ENCODE measurements at regions not wholly inside any gene's neighbourhood (a gene's known extent, or its start where the extent isn't known, plus 50 kb on each side); places are given as distances from the start of the nearest gene placed in this dataset.
"Not testable (repeated sequence)": the region's sequence is repeated elsewhere in the genome, so short reads cannot be mapped to it uniquely, and the experiment has no call there.

DNA sequence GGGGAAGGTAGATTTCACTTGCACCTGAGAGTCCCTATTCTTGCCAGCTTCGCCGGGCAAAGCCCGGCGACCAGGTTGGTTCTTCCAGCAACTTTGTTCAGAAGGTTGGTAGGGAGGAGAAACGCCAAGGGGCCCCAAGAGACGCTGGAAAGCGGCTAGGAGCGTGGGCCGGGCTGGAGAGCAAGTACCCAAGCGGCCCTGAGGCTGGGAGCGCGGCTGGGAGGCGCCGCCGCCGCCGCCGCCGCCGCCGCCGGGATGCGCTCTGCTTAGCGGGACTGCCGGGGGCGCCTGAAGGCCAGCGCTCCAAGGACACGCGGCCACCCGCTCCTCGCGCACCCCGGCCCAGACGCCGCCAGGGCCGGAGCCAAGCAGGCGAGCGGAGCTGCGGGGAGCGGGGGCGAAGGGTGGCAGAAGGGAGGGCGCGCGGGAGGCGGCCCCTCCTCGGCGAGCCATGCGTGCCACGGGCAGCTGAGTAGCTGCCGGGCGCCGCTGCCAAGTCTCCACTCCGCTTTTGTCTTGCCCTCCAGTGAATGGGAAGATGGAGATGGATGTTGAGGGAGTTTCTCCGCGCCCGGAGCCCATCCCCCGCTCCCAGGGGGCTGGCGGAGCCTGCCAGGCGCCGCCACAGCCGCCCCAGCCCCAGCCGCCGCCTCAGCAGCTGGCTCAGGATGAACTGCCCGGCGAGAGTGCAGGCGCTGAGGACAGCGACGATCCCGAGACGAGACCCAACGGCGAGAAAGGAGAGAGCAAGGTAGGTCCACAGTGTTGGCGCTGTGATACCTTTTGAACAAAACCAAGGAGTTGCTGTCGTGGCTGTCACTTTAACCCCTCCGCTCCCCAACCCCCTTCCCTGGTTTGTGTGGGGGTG is 227.4 kb upstream of the AZI2 start:
- DNase-seq, result no peak

DNA sequence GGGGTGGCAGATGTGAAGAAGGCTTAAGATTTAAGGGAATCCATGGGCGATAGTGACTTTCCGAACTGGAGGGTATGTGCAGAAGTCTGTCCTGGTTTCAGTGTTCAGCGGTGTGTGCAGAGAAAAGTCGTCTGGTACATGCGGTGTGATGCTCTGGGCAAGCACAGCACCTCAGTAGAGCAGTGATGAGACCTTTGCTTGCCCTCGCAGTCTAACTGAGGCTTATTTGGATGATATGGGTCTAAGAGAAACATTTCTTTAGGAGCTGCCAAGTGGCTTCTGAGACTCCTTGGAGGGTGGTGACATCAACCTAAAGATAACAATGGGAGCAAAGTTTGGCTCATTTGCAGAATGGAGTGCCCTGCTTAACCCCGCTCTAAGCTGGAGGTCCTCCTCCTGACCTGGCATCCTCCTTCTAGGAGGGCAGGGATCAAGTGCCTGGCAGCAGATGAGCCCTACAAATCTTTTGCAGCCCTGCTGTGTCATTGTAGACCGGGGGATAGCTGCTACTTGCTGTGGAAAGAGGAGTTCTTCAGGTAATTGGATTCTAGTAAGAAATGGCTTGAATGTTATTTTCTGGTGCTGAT is 228.1 kb upstream of the AZI2 start:
- DNase-seq, result no peak

DNA sequence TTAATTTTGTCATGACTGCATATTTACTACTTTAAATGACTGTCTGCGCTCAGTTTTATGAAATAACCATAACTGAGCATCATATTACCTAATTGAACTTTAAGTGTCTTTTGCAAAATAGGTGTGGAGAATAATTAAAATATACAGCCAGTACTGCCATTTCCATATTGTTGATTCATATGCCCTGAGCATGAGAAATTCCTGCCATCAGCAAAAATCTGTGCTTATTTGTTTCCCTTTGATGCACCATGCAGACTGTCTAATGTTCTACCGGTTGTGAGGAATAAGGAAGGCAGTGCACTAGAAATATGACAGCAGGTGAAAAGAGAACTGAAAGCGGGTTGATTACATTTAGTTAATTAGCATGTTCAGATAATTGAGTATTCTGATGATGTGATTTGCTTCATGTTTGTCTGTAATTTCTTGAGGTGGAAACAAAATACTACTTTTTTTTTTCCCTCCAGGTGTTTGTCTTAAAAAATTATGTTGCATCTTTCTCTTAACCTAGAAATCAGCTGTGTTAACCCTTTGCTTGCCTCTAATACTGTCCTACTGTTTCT is 229.4 kb upstream of the AZI2 start:
- DNase-seq, result no peak

DNA sequence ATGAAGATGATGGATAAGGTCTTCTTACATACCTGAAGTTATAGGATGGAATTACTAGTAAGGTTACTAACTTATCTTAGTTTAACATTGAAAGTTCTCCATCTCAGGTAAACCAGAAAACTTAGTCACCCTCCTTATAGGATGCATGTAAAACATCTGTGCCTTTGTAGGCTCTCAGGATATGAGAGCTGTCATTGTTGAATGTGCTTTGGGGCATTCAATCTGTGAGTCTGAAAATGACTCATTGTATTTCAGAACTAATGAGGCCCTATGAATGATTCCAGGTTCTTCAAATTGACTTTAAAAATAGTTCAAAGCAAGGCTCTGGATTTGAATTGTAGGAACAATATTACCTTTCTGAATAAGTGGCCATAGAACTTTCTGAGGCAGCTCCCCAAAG is 237.7 kb upstream of the AZI2 start:
- no peak for DNase-seq

DNA sequence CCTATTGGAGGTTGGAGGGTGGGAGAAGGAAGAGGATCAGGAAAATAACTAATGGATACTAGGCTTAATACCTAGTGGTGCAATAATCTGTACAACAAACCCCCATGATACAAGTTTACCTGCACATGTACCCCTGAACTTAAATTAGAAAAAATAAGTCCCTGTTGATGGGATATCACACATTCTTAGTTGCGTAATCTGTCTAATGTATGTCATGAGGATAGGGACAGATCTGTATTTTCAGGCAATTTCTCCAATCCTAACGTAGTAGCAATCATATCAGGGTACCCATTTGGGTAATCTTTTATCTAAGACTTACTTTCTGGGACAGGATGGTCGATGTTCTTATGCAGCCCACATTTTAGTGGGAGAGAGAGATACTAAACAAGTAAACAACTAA is 239.1 kb upstream of the AZI2 start:
- DNase-seq, result no peak

DNA sequence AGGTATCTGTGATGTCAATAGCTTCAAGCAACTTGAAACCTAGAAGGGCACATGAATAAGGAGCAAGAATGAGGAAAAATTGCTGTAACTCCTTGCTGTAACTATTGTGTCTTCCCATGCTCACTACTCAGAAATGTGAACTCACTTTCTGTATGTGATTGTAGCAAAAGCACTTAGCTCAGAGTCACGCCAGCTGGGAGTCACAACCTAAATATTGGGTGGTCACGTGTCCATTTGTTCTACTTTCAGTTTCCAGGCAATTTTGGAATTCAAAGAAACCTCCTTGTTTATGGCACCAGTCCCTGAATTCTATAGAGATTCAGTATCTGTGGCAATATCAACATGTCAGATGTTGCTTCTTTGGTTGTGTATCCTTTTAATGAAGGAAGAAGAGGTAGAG is 241.6 kb upstream of the AZI2 start:
- DNase-seq, result no peak

DNA sequence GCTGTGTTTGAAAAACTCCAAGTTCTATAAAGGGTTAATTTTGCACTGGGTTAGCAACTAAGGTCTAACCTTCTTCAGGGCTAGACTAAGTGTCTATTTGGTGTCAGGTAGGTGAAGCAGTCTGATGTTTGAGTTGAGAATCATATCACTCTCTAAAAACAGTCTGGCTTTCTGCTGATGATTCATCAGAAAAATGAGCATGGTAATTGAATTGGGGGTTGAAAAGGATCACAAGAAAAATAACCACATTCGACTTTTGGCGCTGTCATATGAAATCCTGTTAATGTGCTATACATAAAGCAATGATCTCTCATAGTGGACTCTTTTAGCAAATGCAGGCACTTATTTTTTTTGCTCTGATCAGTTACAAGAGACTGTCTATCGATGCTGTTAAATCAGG is 242.2 kb upstream of the AZI2 start:
- DNase-seq, result no peak

DNA sequence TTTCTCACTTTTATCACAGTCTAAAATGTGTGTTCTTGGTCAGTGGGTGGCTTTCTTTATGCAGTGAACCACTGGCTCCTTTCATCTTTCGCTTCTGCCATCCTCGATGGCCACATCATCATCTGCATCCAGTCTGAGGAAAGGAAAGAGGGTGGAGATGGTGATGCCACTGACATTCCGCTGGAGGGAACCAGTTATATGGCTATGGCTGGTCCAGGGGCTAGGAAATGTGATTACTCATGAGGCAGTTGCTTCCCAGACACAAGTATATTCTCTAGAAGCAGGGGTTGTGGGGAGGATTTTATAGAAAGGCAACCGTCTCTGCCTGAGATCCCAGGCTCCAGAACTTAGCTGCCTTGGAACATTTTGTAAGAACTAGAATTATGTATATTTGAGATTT is 246.7 kb upstream of the AZI2 start:
- no peak for DNase-seq

DNA sequence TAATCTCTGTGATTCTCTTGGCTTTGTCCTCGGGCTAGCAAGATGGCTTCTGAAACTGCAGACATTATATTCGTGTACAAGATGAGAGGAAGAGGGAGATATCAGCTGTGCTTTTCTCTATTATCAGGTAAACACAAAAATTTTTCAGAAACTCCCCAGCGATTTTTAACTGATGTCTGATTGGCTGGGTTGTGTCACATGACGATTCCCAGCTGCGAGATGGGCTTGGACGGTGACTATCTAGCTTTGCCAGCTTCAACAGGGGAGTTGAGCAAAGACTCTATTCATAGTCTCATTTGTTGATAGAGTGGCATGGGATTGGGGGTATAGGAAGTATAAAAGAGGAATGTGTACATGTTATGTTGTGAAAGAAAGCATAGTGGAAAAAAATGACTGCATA is 248.8 kb upstream of the AZI2 start:
- no peak for DNase-seq

DNA sequence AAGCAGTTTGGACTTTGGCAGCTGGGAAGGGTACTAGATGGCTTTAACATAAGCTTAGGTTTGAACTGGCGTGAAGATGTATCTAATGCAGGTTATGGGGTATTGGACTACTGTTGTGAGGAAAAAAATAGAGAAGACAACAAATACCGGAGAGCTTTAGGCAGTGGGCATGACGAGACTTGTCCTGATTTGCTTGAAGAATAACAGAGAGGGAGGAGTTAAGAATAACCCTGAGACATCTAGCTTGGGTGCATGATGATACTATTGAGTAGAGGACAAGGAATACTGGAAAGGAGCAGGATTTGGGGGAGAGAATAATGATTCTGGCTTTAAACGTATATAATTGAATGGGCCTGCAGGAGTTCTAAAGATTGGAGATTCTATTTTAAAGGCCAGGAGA is 249.5 kb upstream of the AZI2 start:
- no peak for DNase-seq

DNA sequence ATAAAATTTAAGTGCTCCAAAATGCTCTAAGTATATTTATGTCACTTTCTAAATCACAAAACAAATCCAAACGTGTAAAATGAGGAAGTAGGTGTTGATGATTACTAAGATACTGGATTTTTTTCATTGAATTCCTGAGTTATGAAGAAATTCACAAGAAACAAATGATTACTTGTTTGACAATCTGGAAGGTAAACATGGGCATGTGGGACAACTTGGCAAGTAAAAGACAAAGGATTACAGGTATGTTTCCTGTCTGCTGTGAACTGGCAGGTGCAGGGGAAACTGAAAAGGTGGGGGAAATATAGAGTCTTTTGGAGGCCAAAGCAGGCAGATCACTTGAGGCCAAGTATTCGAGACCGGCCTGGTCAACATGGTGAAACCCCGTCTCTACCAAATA is 252.7 kb upstream of the AZI2 start:
- no peak for DNase-seq

DNA sequence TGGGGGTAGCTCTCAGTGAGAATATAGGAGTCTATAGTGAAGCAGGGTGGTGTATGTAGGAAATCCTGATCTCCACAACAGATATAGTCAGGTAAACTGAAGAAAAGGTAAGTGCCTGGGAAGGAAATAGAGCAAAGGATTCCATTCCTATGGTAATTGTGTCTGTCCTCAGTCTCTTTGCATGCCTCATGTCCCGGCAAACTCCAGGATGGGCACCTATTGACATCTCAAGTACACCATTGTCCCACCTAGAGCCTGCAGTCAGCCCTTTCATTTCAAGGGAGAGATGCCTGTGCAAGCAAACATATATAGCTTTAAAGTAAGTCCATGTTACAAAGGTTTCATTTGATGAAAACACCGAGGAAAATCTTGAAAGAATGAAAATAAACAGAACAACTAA is 257.7 kb upstream of the AZI2 start:
- no peak for DNase-seq

DNA sequence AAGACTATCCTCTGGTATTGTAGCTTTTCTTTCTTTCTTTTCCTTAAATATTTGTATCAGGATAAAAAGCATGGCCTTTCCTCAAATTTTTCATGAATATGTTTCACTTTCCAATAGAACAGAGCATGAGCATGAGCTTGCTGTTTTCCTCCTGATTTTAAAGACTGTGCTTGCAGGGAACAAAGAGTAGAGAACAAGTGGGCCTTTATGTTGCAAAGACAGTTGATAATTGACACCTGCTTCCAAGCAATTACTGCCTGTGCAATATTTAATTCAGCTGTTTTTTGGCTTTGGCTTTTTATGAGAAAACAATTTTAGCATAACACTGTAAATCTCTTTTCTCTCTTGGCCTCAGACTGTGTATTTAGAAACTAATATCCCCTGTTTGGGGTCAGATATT is 263.6 kb upstream of the AZI2 start:
- DNase-seq, result peak; percentile 7

DNA sequence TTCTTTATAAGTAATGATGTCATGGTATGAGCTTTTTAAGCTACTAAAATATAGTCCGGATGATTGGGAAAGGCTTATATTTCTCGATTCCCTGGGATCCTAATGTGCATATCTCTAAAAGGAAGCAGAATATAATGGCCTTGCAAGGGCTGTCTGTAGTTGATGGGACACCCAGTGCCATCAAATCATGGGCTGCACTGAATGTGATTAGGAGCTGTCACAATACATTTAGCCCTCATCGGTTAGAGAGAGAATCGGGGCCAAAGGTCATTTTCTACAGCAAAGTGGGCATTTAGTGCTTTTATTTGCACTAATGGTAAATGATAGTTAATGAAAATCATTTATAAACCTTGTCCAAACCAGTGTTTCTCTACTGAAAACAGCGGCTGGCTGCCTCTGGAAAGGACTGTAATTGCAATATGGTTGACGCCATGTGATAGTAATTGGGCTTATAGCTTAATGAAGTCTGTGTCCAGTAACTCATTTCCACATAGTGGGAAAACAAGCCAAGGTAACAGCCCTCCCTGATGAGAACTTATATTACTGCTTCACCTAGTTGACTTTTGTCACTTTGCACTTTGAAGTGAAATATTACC is 265.0 kb upstream of the AZI2 start:
- DNase-seq, result no peak

DNA sequence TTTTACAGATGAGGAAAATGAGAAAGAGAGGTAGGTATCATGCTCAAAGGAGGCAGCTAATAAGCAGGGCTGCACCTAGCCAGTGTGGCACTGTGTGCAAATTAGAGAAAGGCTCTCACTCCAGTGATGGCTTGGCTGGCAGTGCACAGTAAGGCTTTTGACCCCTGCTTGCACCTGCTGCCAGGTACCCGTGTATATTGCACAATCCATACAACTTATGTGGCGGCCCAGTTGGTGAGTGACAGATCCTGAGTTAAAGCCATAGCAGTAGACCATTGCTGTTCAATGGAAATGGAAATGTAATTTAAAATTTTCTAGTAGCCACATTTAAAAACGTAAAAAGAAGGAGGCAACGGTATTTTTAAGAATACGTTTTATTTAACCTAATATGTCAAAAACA is 266.4 kb upstream of the AZI2 start:
- no peak for DNase-seq

DNA sequence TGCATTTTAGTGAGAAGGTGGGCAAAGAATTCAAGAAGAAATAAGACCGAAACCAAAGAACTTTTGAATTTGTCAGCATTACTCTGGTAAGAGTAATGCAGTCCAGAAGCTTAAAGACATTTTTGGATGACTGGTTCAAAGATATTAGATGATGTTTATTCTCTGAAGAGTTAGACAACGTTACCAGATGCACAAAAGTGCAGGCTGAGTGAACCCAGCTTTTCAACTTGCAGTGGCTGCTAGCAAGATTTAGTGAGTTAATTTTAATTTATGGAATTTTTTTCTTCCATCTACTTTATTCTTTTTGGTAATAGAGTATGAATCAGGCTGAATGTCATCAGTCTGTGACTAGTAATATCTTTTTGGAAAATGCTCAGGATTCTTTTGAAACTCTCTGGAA is 267.3 kb upstream of the AZI2 start:
- no peak for DNase-seq

DNA sequence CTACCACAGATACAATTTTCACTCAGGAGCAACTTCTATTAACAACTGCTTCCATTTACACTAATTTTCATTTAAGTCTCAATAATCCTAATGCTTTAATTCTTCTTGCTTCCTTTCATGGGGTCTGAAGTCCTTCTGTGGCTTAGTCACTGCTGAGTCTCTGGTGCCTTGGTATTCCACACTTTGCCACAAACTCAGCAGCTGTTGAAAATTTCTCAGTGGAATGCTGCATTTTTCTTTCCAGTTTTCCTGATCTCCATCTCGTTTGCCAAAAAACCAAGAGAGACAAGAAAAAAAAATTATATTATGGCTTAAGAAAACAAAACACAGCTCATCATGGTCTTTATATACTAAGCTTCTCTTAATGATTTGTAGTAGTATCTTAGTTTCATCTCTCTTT is 269.2 kb upstream of the AZI2 start:
- DNase-seq, result no peak

DNA sequence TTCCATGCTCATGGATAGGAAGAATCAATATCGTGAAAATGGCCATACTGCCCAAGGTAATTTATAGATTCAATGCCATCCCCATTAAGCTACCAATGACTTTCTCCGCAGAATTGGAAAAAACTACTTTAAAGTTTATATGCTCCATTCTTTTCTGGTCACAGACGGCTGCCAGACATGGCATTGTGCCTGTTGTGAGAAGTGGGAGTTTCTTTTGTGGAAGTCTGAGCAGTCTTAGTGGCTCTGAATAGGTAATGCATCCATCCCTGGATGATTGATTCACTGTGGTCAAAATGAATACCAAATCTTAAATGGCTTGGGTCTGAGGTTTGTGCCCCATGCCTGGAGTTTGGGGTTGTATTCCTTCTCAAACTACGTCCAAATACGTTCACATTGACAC is 274.5 kb upstream of the AZI2 start:
- DNase-seq, result no peak

DNA sequence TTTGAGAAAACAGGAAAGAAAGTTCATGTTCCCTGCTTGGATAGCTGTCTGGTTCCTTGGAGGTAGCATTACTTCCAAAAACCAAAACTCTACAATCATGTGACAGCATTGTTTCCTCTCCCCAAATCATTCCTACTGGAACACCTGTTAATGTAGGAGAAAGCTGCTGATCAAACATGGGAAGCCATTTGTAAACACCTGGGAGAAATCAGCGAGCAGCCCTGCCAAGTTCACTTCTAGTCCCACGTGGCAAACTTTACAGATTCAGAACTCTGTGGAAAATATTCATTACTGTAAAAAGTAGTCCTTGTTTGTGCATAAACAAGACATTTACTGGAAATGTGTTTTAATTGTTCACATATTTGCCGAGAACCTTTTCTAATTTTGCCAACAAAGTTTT is 275.5 kb upstream of the AZI2 start:
- DNase-seq, result no peak

DNA sequence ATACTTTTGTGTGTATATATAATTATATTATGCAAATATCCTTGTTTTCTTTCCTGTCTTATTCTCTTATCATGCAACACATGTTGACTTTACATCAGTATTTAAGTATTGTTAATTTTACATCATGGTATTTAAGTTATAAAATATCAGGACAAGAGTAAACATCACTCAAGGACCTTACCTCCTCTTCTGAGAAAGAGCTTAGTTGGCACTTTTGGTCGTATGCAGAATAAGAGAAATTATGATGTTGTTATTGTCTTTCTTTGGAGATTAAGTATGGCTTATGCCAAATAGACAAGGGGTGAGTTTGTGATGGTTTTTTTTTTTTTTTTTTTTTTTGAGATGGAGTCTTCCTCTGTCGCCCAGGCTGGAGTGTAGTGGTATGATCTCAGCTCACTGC is 279.2 kb upstream of the AZI2 start:
- not testable (repeated sequence) for DNase-seq

DNA sequence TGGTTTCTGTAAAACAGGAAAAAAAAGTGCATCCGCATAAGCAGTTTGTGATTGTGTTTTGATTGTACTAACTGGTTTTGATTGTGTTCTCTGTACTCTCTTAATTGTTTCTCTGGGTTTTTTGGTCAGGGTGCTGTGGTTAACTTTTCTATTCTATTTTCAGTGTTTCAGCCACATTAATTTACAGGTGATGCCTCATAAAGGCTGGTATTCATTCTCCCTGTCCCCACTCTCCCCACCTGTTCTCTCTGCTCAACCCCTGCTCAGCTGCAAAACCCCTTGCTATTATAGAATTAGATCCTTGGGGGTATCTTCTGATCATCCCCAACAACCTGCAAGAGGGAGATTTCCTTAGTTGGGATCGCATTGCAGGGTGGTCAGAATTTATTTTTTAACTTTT is 285.4 kb upstream of the AZI2 start:
- DNase-seq, result no peak

DNA sequence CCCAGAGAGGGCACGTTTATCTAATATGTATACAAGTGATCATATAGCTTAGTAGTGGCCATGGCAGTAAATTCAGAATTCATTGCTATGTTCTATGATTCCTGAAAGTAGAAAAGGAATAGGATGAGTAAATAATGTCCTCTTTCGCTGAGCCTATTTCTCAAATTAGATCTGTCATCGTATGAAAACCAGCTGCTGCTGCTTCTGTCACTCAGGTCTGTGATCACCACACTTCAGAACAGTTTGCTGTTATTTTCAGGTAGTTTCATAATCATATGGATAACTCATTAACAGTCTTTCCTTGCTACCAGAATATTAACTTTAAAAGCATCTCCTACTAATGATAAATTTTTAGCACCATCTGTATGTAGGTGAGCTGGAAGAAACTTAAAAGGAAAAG is 289.1 kb upstream of the AZI2 start:
- DNase-seq, result no peak

DNA sequence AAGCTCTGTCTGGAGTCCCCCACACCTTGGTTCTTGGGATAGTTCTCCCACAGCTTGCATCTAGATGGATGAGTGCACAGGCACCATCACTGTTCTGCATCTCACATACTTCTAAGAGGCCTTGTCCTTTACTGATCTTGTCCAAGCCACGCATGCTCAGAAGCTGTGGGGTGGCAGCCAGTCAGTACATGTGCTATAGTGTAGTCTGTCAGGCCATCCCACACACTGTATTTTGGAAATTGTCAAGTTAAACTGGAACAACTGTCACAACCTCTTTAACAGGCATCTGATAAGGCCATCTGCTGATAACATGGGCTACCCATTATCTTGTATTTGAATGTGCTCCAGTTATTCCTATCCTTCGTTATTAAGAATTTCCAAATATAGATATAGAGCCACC is 296.5 kb upstream of the AZI2 start:
- no peak for DNase-seq

DNA sequence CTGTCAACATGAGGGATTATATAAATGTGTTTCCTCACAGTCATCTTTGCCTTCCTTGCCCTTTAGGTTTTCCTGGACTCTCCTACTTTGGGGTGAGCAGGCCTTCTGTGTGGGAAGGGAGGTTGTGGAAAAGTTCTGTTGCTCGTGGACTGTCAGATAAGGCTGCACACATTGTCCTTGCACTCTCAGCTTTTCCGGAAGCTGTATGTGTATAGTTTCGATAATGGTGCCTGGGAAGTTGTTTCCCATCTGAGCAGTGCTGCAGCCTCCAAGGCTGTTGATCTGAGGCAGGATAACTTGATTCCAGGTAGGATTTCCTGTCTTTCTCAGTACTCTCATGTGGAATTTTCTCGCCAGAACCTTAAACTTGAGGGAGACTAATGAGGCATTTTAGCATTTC is 297.8 kb upstream of the AZI2 start:
- DNase-seq, result no peak
